ENCODE measurements at regions not wholly inside any gene's neighbourhood (a gene's known extent, or its start where the extent isn't known, plus 50 kb on each side); places are given as distances from the start of the nearest gene placed in this dataset.
"Not testable (repeated sequence)": the region's sequence is repeated elsewhere in the genome, so short reads cannot be mapped to it uniquely, and the experiment has no call there.

- in situ Hi-C loops (cut with HindIII; ENCODE audit: low pct_unique_long_range_greater_than_20kb, low sequenced_read_pairs): no loop called here
- no peak for DNase-seq (ENCODE audit: low read depth, low spot score)
These were observed 307.6 kb downstream of the ALDH8A1 start for GRCh38 chr6:134642279-134642678.

GRCh38 chr6:134640975-134641429 lies 308.9 kb downstream of the ALDH8A1 start:
- DNase-seq (ENCODE audit: low read depth, low spot score): peak; percentile 98
- in situ Hi-C loops (cut with HindIII; ENCODE audit: low pct_unique_long_range_greater_than_20kb, low sequenced_read_pairs): no loop called here

GRCh38 chr6:134640229-134640628 lies 309.7 kb downstream of the ALDH8A1 start:
- peak; percentile 88 for DNase-seq (ENCODE audit: low read depth, low spot score)
- in situ Hi-C loops (cut with HindIII; ENCODE audit: low pct_unique_long_range_greater_than_20kb, low sequenced_read_pairs): no loop called here

GRCh38 chr6:134637847-134638437 lies 312.0 kb downstream of the ALDH8A1 start:
- in situ Hi-C loops (cut with HindIII; ENCODE audit: low pct_unique_long_range_greater_than_20kb, low sequenced_read_pairs): no loop called here
- no peak for DNase-seq (ENCODE audit: low read depth, low spot score)

GRCh38 chr6:134637282-134637681 lies 312.6 kb downstream of the ALDH8A1 start:
- in situ Hi-C loops (cut with HindIII; ENCODE audit: low pct_unique_long_range_greater_than_20kb, low sequenced_read_pairs): no loop called here
- no peak for DNase-seq (ENCODE audit: low read depth, low spot score)

GRCh38 chr6:134636186-134636799 lies 313.6 kb downstream of the ALDH8A1 start:
- in situ Hi-C loops (cut with HindIII; ENCODE audit: low pct_unique_long_range_greater_than_20kb, low sequenced_read_pairs): no loop called here
- peak; percentile 27 for DNase-seq (ENCODE audit: low read depth, low spot score)

GRCh38 chr6:134634966-134635365 lies 314.9 kb downstream of the ALDH8A1 start:
- in situ Hi-C loops (cut with HindIII; ENCODE audit: low pct_unique_long_range_greater_than_20kb, low sequenced_read_pairs): no loop called here
- DNase-seq (ENCODE audit: low read depth, low spot score): no peak

- in situ Hi-C loops (cut with HindIII; ENCODE audit: low pct_unique_long_range_greater_than_20kb, low sequenced_read_pairs): no loop called here
- no peak for DNase-seq (ENCODE audit: low read depth, low spot score)
These were observed 315.4 kb downstream of the ALDH8A1 start for GRCh38 chr6:134634466-134634865.

GRCh38 chr6:134632982-134633940 lies 315.3 kb upstream of the SGK1 start:
- in situ Hi-C loops (cut with HindIII; ENCODE audit: low pct_unique_long_range_greater_than_20kb, low sequenced_read_pairs); DNase-seq (ENCODE audit: low read depth, low spot score): not testable (repeated sequence)

GRCh38 chr6:134632024-134632423 lies 314.1 kb upstream of the SGK1 start:
- DNase-seq (ENCODE audit: low read depth, low spot score): peak; percentile 65
- in situ Hi-C loops (cut with HindIII; ENCODE audit: low pct_unique_long_range_greater_than_20kb, low sequenced_read_pairs): no loop called here

- in situ Hi-C loops (cut with HindIII; ENCODE audit: low pct_unique_long_range_greater_than_20kb, low sequenced_read_pairs): no loop called here
- DNase-seq (ENCODE audit: low read depth, low spot score): no peak
These were observed 313.5 kb upstream of the SGK1 start for GRCh38 chr6:134631398-134631924.

- peak; percentile 39 for DNase-seq (ENCODE audit: low read depth, low spot score)
- in situ Hi-C loops (cut with HindIII; ENCODE audit: low pct_unique_long_range_greater_than_20kb, low sequenced_read_pairs): no loop called here
These were observed 312.7 kb upstream of the SGK1 start for GRCh38 chr6:134630508-134631121.

GRCh38 chr6:134628154-134628553 lies 310.2 kb upstream of the SGK1 start:
- in situ Hi-C loops (cut with HindIII; ENCODE audit: low pct_unique_long_range_greater_than_20kb, low sequenced_read_pairs): no loop called here
- no peak for DNase-seq (ENCODE audit: low read depth, low spot score)

- in situ Hi-C loops (cut with HindIII; ENCODE audit: low pct_unique_long_range_greater_than_20kb, low sequenced_read_pairs): no loop called here
- no peak for DNase-seq (ENCODE audit: low read depth, low spot score)
These were observed 309.8 kb upstream of the SGK1 start for GRCh38 chr6:134627707-134628106.

GRCh38 chr6:134626589-134626988 lies 308.7 kb upstream of the SGK1 start:
- no peak for DNase-seq (ENCODE audit: low read depth, low spot score)
- in situ Hi-C loops (cut with HindIII; ENCODE audit: low pct_unique_long_range_greater_than_20kb, low sequenced_read_pairs): no loop called here

- DNase-seq (ENCODE audit: low read depth, low spot score): peak; percentile 65
- in situ Hi-C loops (cut with HindIII; ENCODE audit: low pct_unique_long_range_greater_than_20kb, low sequenced_read_pairs): no loop called here
These were observed 308.2 kb upstream of the SGK1 start for GRCh38 chr6:134626086-134626485.

GRCh38 chr6:134624781-134625180 lies 306.9 kb upstream of the SGK1 start:
- no peak for DNase-seq (ENCODE audit: low read depth, low spot score)
- in situ Hi-C loops (cut with HindIII; ENCODE audit: low pct_unique_long_range_greater_than_20kb, low sequenced_read_pairs): no loop called here

GRCh38 chr6:134623401-134623800 lies 305.5 kb upstream of the SGK1 start:
- DNase-seq (ENCODE audit: low read depth, low spot score): no peak
- in situ Hi-C loops (cut with HindIII; ENCODE audit: low pct_unique_long_range_greater_than_20kb, low sequenced_read_pairs): no loop called here

All from SK-MEL-5 (cell line).